Right hindlimb (tissue), 1 donor: ENCODE measurements at regions not wholly inside any gene's neighbourhood (a gene's known extent, or its start where the extent isn't known, plus 50 kb on each side); places are given as distances from the start of the nearest gene placed in this dataset.

Source experiments
- DNase-seq: peaks from one replicate; pipeline ENCODE4 v3.0.0-alpha.2; 2018

- DNase-seq: no peak
Observed at GRCh38 chr21:43316156-43316845, 110.6 kb downstream of the SIK1 start.

DNA sequence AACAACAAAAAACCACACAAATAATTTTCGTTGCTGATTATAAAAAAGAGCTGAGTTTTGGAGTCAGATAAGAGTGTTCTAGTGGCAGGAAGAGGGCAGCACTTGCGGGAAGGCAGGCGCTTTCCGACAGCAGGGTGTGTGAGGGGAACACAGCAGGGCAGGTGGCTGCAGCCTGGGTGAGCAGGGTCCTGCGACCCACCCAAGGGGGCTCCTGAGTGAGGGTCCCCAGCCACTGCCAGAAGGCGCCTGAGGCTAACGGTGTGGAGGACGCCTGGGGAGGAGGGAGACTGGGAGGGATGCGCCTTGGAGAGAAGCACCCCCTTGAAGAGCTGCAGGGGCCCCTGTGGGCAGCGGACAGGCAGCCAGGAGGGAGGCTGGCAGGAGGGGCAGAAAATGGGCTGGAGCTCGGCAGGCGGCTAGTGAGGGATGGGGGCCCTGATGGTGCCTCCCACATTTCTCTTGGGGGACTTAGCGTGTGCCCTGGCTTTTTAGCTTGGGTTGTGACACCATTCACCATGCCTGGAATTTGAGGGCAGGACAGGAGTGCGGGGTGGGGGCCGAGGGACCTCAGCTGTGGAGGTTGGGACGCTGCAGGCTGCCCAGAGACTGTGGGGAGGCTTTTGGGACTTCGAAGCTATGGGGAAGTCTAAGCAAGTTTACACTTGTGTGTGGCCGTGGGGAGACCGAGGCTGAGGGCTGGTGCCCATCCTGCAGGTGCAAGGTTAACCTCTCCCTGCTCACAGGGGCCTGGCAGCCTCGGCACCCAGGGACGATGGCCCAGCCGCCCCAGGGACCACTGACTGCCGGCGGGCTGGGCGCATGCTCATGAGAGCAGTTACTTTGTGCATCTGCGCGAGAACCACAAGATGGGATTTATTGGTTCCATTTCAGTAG lies 111.4 kb downstream of the SIK1 start:
- no peak for DNase-seq

GRCh38 chr21:43313939-43314405 lies 113.0 kb downstream of the SIK1 start:
- DNase-seq: no peak

DNA sequence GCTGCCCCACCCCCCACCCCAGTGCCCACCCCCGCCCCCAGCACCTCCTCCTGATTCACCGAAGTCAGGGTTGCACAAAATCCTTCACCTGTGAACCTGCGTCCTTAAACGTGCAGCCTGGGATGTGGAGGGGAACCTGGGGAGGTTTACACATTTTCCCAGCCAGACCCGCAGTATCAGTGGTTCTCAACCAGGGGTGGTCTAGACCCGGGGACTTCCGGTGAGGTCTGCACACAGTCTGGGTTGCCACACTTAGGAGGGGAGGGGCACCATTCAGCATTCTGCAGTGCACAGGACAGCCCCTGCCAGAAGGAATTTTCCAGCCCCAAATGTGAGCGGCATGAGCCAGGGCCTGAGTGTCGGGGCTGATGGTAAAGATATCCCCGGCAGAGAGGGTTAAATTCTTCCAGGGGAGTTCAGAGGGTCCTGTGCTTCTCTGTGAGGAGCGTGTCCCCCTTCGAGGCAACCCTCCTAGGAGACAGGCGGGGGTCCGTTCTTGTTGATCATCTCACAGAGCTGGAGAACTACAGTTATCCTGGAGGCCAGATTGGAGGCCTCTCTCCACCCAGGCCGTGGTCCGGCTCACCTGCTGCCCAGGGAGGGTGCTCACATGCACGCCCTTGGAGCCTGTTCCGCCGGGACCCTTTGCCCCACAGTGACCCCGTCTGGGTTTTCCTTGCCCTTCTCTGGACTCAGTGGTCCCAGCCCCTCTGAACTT lies 113.6 kb downstream of the SIK1 start:
- DNase-seq: no peak

DNA sequence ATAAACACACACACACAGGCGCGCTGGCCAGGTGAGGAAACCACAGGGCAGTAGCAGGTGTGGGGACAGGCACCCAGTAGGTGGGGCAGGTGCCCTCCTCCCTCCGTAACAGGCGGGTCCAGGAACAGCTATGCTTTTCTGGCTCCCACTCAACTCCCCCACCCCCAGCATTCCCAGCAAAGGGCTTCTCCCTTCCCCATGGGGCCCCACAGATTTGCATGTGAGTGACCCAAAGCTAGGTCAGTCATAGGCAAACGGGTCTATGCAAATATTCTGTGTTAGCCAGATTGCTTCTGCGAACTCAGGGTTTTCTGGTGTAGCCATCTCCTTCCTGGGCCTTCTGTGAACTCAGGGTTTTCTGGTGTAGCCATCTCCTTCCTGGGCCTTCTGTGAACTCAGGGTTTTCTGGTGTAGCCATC lies 114.2 kb downstream of the SIK1 start:
- no peak for DNase-seq

DNA sequence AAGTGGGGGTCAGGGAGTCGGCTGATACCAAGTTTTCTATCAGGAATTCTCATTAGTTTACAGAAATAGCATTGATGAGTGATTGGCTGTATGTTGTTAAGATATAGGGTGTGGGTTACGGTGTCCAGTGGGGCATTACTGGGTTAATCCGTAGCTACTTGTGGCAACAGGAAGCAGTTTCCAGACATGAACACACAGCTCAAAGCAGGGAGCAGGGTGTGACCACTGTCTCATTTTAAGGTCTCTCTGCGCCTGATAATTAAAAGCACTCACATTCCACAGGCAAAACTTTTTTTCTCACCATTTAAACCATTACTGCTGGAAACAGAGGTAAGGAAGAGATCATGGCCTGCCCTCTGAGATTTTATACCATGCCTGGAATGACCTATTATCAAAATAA lies 114.9 kb downstream of the SIK1 start:
- no peak for DNase-seq

DNA sequence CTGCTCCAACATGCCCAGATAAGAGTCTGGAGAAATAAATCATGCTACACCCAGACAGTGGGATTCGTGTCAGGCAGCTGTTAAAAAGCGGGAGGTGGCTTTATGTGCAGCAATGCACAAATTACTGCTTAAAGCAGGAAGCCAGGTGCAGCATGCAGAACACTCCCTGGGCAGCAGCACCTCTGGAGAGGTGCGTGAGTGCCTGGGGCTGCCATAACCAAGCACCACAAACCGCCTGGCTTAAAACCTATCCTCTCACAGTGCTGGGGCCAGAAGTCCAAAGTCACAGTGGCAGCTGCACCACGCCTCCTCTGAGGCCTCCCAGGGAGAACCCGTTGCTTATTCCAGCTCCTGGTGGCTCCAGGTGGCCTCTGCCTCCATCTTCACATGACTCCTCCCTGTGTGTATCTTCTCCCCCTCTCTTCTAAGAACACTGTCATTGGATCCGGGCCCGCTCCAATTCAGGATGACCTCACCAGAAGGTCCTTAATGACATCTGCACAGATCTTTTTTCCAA lies 115.6 kb downstream of the SIK1 start:
- DNase-seq: no peak

DNA sequence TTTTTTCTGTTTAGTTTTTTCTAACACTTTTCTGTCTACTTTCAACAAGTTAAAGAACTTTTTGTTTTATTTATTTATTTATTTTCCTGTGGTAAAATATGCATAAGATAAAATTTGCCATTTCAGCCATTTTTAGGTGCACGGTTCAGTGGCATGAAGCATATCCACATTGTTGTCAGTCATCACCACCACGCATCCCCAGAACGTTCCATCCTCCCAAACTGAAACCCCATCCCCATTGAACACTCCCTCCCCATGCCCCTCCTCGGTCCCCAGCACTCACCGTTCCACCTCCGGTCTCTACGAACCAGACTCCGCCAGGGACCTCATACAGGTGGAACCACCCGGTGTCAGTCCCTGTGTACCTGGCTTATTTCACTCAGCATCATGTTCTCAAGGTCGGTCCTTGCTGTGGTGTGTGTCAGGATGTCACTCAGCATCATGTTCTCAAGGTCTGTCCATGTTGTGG lies 118.1 kb downstream of the SIK1 start:
- no peak for DNase-seq

GRCh38 chr21:43308101-43308814 lies 118.7 kb downstream of the SIK1 start:
- no peak for DNase-seq

DNA sequence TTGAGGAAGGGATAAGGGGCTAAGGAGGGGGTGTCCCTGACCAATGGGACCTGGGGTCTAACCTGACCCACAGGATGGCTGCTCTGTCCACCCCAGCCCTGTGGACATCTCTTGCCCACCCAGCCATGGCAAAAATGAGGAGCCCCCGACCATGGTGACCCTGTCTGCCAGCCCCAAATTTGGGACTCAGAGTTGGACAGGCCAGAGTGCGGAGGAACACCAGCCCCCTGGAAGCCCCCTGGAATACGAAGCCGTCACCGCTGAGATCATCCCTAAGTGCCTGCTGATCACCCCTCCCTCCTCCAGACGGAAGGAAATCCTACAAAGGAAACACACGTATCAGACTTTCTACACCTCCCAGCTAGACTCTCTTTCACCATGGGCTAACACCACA lies 119.3 kb downstream of the SIK1 start:
- DNase-seq: no peak

DNA sequence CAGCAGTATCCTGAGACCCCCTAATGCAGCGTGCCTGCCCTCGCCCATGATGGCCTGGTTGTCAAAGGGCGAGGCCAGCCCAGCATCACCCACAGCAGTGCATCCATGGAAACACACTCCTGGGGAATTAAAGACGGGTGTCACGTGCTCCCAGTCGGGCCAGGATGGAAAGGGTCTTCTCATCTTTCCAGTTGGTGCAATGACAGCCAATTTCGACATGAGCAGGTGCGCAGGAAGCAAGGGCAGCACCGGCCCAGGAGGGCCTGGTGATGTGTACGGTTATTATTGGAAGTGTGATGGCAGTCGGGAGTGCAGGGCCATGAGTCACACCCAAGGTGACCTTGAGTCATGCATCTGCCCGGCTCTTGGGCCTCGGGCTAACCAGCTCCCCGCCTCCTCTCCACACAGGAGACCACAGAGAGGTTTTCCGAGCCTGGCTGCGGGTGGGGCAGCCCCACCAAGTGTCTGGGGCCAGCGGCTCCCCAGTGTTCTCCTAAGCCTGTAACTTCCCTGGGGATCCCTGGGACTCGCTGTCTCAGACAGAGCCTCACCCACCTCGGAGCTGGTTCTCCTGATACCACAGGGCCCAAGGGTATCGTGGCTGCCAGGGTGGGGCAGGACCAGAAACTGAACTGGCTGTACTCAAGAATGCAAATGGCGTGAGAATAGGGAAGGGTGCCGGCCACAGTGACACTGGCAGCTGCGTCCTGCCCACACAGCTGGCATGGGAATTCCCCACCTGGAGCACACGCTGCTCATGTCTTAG lies 119.8 kb downstream of the SIK1 start:
- DNase-seq: no peak

GRCh38 chr21:43306391-43306790 lies 120.5 kb downstream of the SIK1 start:
- no peak for DNase-seq

- no peak for DNase-seq
Observed at GRCh38 chr21:43305811-43306311, 121.1 kb downstream of the SIK1 start.

GRCh38 chr21:43305336-43305665 lies 121.6 kb downstream of the SIK1 start:
- DNase-seq: no peak

DNA sequence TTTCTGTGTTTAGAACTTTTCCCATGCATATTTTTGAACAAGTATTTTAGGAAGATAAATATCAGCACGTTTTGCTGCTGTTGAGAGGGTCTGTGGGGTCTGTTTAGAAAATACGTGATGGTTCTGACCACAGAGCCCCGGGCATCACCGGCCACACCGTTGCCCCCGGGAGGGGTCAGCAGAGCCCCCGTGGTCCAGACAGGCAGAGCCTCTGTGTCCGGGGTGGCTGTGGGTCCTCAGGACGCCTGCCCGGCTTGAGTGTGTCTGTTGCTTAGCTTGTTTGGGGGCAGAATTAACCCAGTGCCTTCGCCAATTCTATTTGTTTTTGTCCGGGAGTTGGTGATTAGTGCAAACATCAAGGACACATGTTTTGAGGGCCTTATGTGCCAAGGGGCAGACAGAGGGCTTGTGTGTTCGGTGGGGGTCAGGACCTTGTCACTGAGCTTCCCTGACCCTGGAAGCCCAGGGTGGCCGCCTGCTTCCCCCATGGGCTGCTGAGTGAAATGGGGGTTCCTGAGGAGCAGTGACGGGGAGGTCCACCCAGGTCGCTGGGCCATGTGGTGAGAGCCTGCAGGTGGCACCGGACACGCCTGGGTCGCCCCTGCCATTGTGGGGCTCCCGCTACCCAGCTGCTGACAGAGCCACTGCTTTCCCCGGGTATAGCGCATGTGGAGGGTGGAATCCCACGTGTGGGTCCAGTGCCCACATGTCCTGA lies 122.2 kb downstream of the SIK1 start:
- no peak for DNase-seq

DNA sequence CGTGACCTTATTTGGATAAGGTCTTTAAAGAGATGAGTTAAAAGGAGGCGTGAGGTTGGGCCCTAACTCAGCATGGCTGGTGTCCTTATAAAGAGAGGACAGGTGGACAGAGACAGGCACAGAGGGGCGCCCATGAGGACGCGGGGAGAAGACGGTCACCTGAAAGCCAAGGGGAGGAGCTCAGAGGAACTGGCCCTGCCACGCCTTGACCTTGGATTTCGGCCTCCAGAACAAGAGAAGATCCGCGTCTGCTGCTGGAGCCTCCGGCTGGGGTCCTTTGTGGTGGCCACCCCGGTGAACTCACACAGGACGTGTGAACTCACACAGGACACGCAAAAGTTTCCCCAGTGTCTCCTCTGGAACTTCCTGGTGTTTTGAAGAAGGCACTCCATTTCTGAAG lies 122.7 kb downstream of the SIK1 start:
- no peak for DNase-seq

GRCh38 chr21:43303275-43304178 lies 123.4 kb downstream of the SIK1 start:
- no peak for DNase-seq

- no peak for DNase-seq
Observed at GRCh38 chr21:43302769-43303168, 124.2 kb downstream of the SIK1 start.

DNA sequence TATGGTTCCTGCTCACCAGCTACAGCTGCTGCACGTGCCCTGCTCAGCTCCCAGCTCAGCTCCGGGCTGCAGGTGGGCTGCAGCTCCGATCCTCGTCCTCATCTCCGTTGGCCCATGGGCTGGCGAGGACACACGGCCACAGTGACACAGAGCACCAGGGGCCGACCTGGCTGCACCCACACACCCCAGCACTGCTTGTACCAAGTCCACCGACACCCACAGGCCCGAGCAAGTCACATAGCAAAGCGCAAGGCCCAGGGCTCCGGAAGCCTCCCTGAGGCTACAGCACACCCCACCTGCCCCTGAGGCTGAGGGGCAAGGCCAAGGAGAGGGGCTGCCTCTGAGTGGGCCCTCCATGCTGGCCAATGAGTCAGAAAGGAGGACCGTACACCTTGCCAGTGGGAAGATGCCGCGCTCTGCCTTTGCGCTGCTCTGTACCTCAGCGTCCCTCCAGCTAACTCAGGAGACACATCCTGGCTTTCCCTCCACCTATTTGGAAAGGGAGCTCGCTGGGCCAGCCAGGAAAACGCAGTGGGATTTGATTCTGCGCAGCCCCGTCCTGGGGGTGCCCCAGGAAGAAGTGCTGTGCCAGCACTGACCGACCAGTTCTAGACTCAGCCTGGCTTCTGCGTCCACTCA lies 124.8 kb downstream of the SIK1 start:
- no peak for DNase-seq
